Heart left ventricle (tissue), 13 donors: ENCODE measurements at regions not wholly inside any gene's neighbourhood (a gene's known extent, or its start where the extent isn't known, plus 50 kb on each side); places are given as distances from the start of the nearest gene placed in this dataset.
"Not testable (repeated sequence)": the region's sequence is repeated elsewhere in the genome, so short reads cannot be mapped to it uniquely, and the experiment has no call there.

Experiments
- POLR2A ChIP-seq, 2 donors: fragments of 450-650 bp; IDR thresholded peaks; one replicate each; pipeline ENCODE4 v1.6.1; 2017; ENCODE audit warnings: antibody characterized with exemption in 2 of 2, mild to moderate bottlenecking in 2 of 2, moderate library complexity in 2 of 2
- TF ChIP-seq, protein P1 (sequence below), 12 donors: fragments of 200-600 bp; sonication (generic) in 4 of 12; IDR thresholded peaks; one replicate each; pipeline versions ENCODE4 v1.5.0 to v1.8.0; 2018 to 2022; ENCODE audit warnings: antibody characterized with exemption in 12 of 12, mild to moderate bottlenecking in 5 of 12
- donor health status: ischemic (EF 13 %, LVEDD 7.1; RV severe dilation, severe dysfunction).
- donor health status: DM: no; HTN: yes; CAD: no.
- donor health status: DM: no; HTN: no; CAD: no.
- donor health status: ischemic (EF 25% LVEDD 6.9; RV normal size, moderate dysfunction).
- donor health status: ischemic (EF 25% LVEDD 5.7; RV mildly dilated, moderate dysfunction).
- donor health status: ischemic (EF 35%, LVEDD 5.7; RV mildly dilated, moderate dysfunction).
- donor health status: nonischemic (EF 11% LVEDD 7.7; RV severe dilation, severe dysfunction).
- donor health status: DM: yes; HTN: yes; CAD: no.
- donor health status: PGD.
- donor health status: ischemic (EF 29% LVEDD 5.4; RV normal size, mild dysfunction).
- donor health status: nonischemic (EF 23%, LVEDD 6.1; RV moderate dilation, normal function).

DNA sequence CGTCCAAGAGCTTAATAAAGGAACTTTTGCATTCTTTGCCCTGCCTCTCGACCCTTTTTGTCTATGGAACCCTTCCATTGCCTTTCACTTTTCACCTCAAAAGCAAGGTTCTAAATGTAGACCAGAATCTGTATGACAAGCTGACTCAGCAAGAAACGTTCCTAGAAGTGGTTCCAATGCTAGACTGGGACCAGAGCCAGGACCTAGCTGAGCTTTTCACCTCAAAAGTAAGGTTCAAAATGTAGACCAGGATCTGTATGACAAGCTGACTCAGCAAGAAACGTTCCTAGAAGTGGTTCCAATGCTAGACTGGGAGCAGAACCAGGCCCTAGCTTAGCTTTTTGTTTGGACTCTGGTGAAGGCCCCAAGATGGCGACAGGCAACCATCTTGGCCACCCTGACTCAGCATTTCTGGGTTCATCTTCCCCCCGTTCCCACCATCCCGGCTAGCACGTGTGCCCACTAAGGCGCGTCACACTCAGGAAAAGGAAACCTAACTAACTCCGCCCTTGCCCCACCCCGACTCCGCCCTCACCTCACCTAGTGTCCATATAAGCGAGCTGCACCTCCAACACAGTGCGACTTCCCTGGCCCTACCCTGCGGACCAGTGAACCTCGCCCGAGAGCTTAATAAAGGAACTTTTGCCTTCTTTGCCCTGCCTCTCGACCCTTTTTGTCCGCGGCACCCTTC, 53.0 kb upstream of the TMEM97 start:
- TF ChIP-seq, protein P1, sequence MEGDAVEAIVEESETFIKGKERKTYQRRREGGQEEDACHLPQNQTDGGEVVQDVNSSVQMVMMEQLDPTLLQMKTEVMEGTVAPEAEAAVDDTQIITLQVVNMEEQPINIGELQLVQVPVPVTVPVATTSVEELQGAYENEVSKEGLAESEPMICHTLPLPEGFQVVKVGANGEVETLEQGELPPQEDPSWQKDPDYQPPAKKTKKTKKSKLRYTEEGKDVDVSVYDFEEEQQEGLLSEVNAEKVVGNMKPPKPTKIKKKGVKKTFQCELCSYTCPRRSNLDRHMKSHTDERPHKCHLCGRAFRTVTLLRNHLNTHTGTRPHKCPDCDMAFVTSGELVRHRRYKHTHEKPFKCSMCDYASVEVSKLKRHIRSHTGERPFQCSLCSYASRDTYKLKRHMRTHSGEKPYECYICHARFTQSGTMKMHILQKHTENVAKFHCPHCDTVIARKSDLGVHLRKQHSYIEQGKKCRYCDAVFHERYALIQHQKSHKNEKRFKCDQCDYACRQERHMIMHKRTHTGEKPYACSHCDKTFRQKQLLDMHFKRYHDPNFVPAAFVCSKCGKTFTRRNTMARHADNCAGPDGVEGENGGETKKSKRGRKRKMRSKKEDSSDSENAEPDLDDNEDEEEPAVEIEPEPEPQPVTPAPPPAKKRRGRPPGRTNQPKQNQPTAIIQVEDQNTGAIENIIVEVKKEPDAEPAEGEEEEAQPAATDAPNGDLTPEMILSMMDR (IDR thresholded peaks at IDR 0.05) = not testable (repeated sequence)
- not testable (repeated sequence) for TF ChIP-seq POLR2A (IDR thresholded peaks at IDR 0.05)
